ENCODE measurements at regions not wholly inside any gene's neighbourhood (a gene's known extent, or its start where the extent isn't known, plus 50 kb on each side); places are given as distances from the start of the nearest gene placed in this dataset.

DNA sequence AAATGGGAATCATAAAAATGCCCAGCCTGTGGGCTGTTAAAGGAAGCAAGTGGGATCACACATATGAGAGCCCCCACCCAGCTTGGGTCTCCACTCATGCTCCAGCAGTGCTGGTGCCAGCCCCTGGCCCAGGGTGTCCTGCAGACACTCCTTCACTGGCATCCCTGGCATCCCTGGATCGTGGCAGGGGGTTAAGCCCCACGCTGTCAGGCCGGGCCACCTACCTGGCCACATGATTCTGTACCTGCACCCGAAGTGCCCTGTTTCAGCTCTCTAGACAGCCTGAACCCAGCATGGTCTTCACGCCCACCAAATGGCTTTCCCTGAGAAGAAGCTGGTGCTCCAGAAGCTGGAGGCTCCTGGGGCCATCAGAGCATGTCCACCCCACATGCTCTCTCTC is 137.4 kb downstream of the INHBB start:
- no peaks in the 10 kb centered on the region for H3K36me3 ChIP-seq
- peak in 1 of 3 donors; percentile 41 for DNase-seq
- H3K27me3 ChIP-seq: no peaks in the 10 kb centered on the region
- peak overlapping the region in 1 of 3 donors; percentile 97 for H3K27ac ChIP-seq
- H3K9me3 ChIP-seq: no peaks in the 10 kb centered on the region
- TF ChIP-seq, protein P1, sequence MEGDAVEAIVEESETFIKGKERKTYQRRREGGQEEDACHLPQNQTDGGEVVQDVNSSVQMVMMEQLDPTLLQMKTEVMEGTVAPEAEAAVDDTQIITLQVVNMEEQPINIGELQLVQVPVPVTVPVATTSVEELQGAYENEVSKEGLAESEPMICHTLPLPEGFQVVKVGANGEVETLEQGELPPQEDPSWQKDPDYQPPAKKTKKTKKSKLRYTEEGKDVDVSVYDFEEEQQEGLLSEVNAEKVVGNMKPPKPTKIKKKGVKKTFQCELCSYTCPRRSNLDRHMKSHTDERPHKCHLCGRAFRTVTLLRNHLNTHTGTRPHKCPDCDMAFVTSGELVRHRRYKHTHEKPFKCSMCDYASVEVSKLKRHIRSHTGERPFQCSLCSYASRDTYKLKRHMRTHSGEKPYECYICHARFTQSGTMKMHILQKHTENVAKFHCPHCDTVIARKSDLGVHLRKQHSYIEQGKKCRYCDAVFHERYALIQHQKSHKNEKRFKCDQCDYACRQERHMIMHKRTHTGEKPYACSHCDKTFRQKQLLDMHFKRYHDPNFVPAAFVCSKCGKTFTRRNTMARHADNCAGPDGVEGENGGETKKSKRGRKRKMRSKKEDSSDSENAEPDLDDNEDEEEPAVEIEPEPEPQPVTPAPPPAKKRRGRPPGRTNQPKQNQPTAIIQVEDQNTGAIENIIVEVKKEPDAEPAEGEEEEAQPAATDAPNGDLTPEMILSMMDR (IDR thresholded peaks at IDR 0.05): no peak
- TF ChIP-seq POLR2A (IDR thresholded peaks at IDR 0.05): no peak
- no CpG with 5 or more reads among the region's 5 CpGs for WGBS (ENCODE audit: insufficient coverage, low coverage, low lambda C conversion rate, missing lambda C conversion rate)
- intact Hi-C loops (cut with DNase I): no loop called here
- H3K4me1 ChIP-seq: peaks cover 0 to 50% (median 24%) of the 10 kb centered on the region in 4 donors
- no peak for ATAC-seq
- no peak overlapping the region for H3K4me3 ChIP-seq

DNA sequence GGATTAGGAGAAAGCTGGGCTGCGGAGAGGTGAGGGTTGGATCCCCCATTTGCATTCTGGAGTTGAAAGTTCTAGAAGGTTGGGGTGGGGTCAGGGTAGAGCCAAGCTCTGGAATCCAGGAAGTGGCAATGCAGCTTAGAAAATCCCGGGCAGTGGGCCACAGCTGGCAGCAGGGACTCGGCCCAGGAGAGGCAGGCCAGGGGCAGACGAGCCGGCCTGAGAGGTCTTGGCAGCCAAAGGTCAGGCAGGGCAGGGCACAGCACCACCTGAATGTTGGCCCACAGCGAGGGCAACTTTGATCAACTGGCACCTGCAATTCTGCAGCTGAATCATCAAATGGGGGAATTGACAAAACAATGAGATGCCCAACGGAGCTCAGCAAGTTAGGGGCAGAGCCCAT is 139.2 kb downstream of the INHBB start:
- no peaks in the 10 kb centered on the region for H3K9me3 ChIP-seq
- DNase-seq (peak; percentile 91 to 93 (median 92)), ATAC-seq (peak; percentile 51 to 65 (median 59))
- intact Hi-C loops (cut with DNase I): no loop called here
- H3K27me3 ChIP-seq: no peaks in the 10 kb centered on the region
- WGBS (ENCODE audit: insufficient coverage, low coverage, low lambda C conversion rate, missing lambda C conversion rate): 89% methylated on average over 1 of the region's 7 CpGs
- H3K27ac ChIP-seq: peak overlapping the region in 2 of 3 donors; percentile 20 to 55
- no peak for TF ChIP-seq POLR2A (IDR thresholded peaks at IDR 0.05)
- TF ChIP-seq, protein P1 (IDR thresholded peaks at IDR 0.05): no peak
- H3K4me3 ChIP-seq: no peak overlapping the region
- H3K36me3 ChIP-seq: no peaks in the 10 kb centered on the region
- H3K4me1 ChIP-seq: peaks cover 0 to 64% (median 31%) of the 10 kb centered on the region in 4 donors

DNA sequence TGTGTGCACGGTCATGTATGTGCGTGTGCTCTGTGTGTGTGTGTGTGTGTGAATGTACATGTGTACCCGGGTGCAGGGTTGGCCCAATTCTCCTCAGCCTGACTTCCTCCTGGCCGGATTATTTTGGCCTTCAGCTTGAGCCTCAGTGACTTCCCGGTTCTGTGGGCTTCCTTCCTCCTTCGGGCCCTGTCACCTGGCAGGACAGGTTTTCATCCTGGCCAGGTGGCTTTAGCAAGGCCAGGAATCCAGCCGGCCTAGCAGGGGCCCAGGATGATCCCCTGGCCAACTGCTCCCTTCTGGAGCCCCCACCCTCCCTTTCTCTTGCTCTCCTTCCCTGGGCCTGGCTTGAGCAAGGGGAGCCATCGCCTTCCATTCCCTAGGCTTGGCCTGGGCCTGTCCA is 140.5 kb downstream of the INHBB start:
- ATAC-seq: no peak
- H3K27me3 ChIP-seq: no peaks in the 10 kb centered on the region
- DNase-seq: no peak
- H3K27ac ChIP-seq: no peak overlapping the region
- H3K4me3 ChIP-seq: no peak overlapping the region
- no peaks in the 10 kb centered on the region for H3K9me3 ChIP-seq
- 0% methylated on average over 2 of the region's 8 CpGs for WGBS (ENCODE audit: insufficient coverage, low coverage, low lambda C conversion rate, missing lambda C conversion rate)
- intact Hi-C loops (cut with DNase I): no loop called here
- peaks cover 0 to 57% (median 28%) of the 10 kb centered on the region in 4 donors for H3K4me1 ChIP-seq
- no peak for TF ChIP-seq POLR2A (IDR thresholded peaks at IDR 0.05)
- TF ChIP-seq, protein P1 (IDR thresholded peaks at IDR 0.05): no peak
- H3K36me3 ChIP-seq: no peaks in the 10 kb centered on the region

DNA sequence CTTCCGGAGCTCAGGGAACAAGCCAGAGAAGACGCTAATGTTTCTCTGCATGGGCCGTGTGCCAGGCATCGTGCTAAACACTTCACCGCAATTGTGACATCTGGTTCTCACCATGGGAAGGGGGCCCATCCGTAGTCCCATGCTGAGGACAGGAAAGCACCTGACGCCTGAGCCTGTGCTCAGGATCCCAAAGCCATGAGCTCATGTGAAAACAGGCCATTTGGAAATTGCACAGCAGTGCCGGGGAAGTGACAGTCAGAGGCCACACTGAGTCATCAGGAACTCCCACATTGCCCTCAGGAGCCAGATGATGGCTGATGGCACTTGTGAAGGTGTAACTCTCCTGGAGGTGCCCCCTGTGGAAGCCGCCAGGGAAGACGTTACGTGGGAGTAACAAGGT is 141.0 kb downstream of the INHBB start:
- intact Hi-C loops (cut with DNase I): no loop called here
- Histone ChIP-seq H3K9me3 (no peaks in the 10 kb centered on the region), H3K4me3 (no peak overlapping the region), H3K4me1 (peaks cover 0 to 53% (median 26%) of the 10 kb centered on the region in 4 donors), H3K27ac (no peak overlapping the region), H3K36me3 (no peaks in the 10 kb centered on the region), H3K27me3 (no peaks in the 10 kb centered on the region)
- DNase-seq (peak in 2 of 3 donors; percentile 37 to 49), ATAC-seq (peak in 1 of 4 donors; percentile 55)
- no peak for TF ChIP-seq POLR2A (IDR thresholded peaks at IDR 0.05)
- TF ChIP-seq, protein P1 (IDR thresholded peaks at IDR 0.05): no peak
- WGBS (ENCODE audit: insufficient coverage, low coverage, low lambda C conversion rate, missing lambda C conversion rate): no CpG with 5 or more reads among the region's 11 CpGs

DNA sequence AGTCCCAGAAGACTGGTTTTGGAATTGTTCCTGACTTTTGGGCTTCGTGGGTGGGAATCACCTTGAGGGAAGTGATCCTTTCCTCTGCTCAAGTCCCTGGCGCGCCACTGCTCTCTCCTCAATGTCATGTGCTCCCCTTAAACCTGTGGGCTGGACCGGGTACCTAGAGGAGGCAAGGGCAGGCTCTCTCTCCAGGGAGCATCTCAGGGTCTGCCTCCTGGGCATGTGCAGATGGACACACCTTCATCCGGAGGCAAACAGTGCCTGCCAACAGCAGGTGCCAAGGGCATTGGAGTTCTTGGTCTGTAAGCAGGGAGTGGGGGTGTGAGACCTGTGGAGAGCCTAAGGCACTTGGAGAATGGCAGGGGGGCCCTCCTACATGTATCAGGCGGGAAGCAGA is 142.6 kb downstream of the INHBB start:
- H3K27me3 ChIP-seq: no peaks in the 10 kb centered on the region
- no peaks in the 10 kb centered on the region for H3K36me3 ChIP-seq
- peaks cover 0 to 37% (median 19%) of the 10 kb centered on the region in 4 donors for H3K4me1 ChIP-seq
- DNase-seq (no peak), ATAC-seq (peak in 1 of 4 donors; percentile 17)
- intact Hi-C loops (cut with DNase I): no loop called here
- 53% methylated on average over 3 of the region's 6 CpGs for WGBS (ENCODE audit: insufficient coverage, low coverage, low lambda C conversion rate, missing lambda C conversion rate)
- H3K27ac ChIP-seq: peak overlapping the region in 1 of 3 donors; percentile 43
- H3K4me3 ChIP-seq: no peak overlapping the region
- TF ChIP-seq, protein P1 (IDR thresholded peaks at IDR 0.05): no peak
- TF ChIP-seq POLR2A (IDR thresholded peaks at IDR 0.05): no peak
- no peaks in the 10 kb centered on the region for H3K9me3 ChIP-seq
